ENCODE measurements at regions not wholly inside any gene's neighbourhood (a gene's known extent, or its start where the extent isn't known, plus 50 kb on each side); places are given as distances from the start of the nearest gene placed in this dataset.

- no peak overlapping the region for H3K27ac ChIP-seq (ENCODE audit: low read depth, low read length)
- TF ChIP-seq CTCF (IDR thresholded peaks at IDR 0.05; ENCODE audit: low read depth, low read length, poor library complexity, severe bottlenecking), result no peak
- TF ChIP-seq EZH2phosphoT487 (IDR thresholded peaks at IDR 0.05; ENCODE audit: borderline replicate concordance, low read length), result no peak
- no peaks in the 10 kb centered on the region for H3K79me2 ChIP-seq (ENCODE audit: control insufficient read depth, low read length)
- H3K4me2 ChIP-seq (ENCODE audit: low read length), result no peak overlapping the region
- no peaks in the 10 kb centered on the region for H3K4me1 ChIP-seq (ENCODE audit: control insufficient read depth, low read length)
- H3K36me3 ChIP-seq (ENCODE audit: control insufficient read depth, low read length), result no peaks in the 10 kb centered on the region
- no peak overlapping the region for H3K4me3 ChIP-seq (ENCODE audit: low read length)
- no peaks in the 10 kb centered on the region for H3K27me3 ChIP-seq (ENCODE audit: control insufficient read depth, low read length)
- no peaks in the 10 kb centered on the region for H3K9me2 ChIP-seq (replicated peaks; ENCODE audit: control insufficient read depth, low read length)
- no peaks in the 10 kb centered on the region for H3K9me3 ChIP-seq (ENCODE audit: control insufficient read depth, insufficient read depth, low read length)
- H3F3A ChIP-seq (ENCODE audit: control insufficient read depth, insufficient read depth), result no peaks in the 10 kb centered on the region
- H4K20me1 ChIP-seq (ENCODE audit: control insufficient read depth, insufficient read depth, low read depth, low read length), result no peaks in the 10 kb centered on the region
Measured at GRCh38 chr6:5899216-5900045, 107.3 kb downstream of the NRN1 start.

- TF ChIP-seq EZH2phosphoT487 (IDR thresholded peaks at IDR 0.05; ENCODE audit: borderline replicate concordance, low read length) (no peak), CTCF (IDR thresholded peaks at IDR 0.05; ENCODE audit: low read depth, low read length, poor library complexity, severe bottlenecking) (peak; percentile 27)
- Histone ChIP-seq H3K27ac (ENCODE audit: low read depth, low read length) (no peak overlapping the region), H4K20me1 (ENCODE audit: control insufficient read depth, insufficient read depth, low read depth, low read length) (no peaks in the 10 kb centered on the region), H3K4me1 (ENCODE audit: control insufficient read depth, low read length) (no peaks in the 10 kb centered on the region), H3K9me3 (ENCODE audit: control insufficient read depth, insufficient read depth, low read length) (no peaks in the 10 kb centered on the region), H3F3A (ENCODE audit: control insufficient read depth, insufficient read depth) (no peaks in the 10 kb centered on the region), H3K27me3 (ENCODE audit: control insufficient read depth, low read length) (no peaks in the 10 kb centered on the region), H3K36me3 (ENCODE audit: control insufficient read depth, low read length) (no peaks in the 10 kb centered on the region), H3K79me2 (ENCODE audit: control insufficient read depth, low read length) (no peaks in the 10 kb centered on the region), H3K4me2 (ENCODE audit: low read length) (no peak overlapping the region), H3K9me2 (replicated peaks; ENCODE audit: control insufficient read depth, low read length) (no peaks in the 10 kb centered on the region), H3K4me3 (ENCODE audit: low read length) (no peak overlapping the region)
Measured at GRCh38 chr6:5898563-5898962, 108.2 kb downstream of the NRN1 start.

DNA sequence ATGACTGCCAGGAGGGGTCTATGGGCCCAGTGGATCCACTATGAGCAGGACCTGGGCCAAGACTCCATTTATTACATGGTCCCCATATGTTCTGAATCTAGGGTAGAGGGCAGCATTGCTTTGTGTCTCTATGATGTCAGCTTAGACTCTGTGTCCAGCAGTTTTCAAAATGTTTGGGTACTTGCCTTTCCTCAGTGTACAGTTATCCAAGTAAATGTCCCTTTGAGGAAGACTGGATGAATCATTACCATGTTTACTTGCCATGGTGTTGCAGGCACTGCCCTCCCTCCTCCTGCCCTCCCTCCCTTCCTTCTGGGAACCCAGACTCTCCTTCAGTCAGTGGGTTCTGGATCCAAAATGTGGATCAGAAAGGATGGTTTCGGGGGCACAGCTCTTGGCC is 108.6 kb downstream of the NRN1 start:
- TF ChIP-seq EZH2phosphoT487 (IDR thresholded peaks at IDR 0.05; ENCODE audit: borderline replicate concordance, low read length) (no peak), CTCF (IDR thresholded peaks at IDR 0.05; ENCODE audit: low read depth, low read length, poor library complexity, severe bottlenecking) (no peak)
- no peak overlapping the region for H3K4me3 ChIP-seq (ENCODE audit: low read length)
- no peaks in the 10 kb centered on the region for H3K9me3 ChIP-seq (ENCODE audit: control insufficient read depth, insufficient read depth, low read length)
- no peaks in the 10 kb centered on the region for H3K36me3 ChIP-seq (ENCODE audit: control insufficient read depth, low read length)
- no peaks in the 10 kb centered on the region for H3K79me2 ChIP-seq (ENCODE audit: control insufficient read depth, low read length)
- H3K27ac ChIP-seq (ENCODE audit: low read depth, low read length), result no peak overlapping the region
- no peak overlapping the region for H3K4me2 ChIP-seq (ENCODE audit: low read length)
- H3K4me1 ChIP-seq (ENCODE audit: control insufficient read depth, low read length), result no peaks in the 10 kb centered on the region
- no peaks in the 10 kb centered on the region for H3K27me3 ChIP-seq (ENCODE audit: control insufficient read depth, low read length)
- H3F3A ChIP-seq (ENCODE audit: control insufficient read depth, insufficient read depth), result no peaks in the 10 kb centered on the region
- H3K9me2 ChIP-seq (replicated peaks; ENCODE audit: control insufficient read depth, low read length), result no peaks in the 10 kb centered on the region
- H4K20me1 ChIP-seq (ENCODE audit: control insufficient read depth, insufficient read depth, low read depth, low read length), result no peaks in the 10 kb centered on the region
